ENCODE measurements at regions not wholly inside any gene's neighbourhood (a gene's known extent, or its start where the extent isn't known, plus 50 kb on each side); places are given as distances from the start of the nearest gene placed in this dataset.

DNA sequence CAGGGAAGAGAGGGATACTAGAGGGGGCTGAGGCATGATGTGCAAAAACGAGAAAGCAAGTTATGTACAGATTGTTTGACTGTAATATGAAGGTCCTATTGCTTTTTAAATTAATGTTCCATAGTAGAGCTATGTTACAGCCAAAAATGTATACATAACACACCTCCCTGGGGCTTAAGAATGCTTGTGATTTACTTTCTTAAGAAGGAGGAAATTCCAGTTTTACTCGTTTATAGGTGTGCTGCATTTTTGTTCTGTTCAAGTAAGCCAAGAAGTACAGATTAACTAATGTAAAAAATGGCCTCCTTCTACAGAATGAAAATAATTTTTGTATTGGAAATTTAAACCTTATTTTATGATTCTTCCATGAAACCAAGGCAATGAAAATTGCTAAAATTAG lies 614.4 kb upstream of the NR3C2 start:
- no peak for FAIRE-seq
- DNase-seq (ENCODE audit: low read depth in 1 of 2, low spot score in 2 of 2): no peak
- Histone ChIP-seq H3K23me2 (ENCODE audit: low read depth, low read length) (no peaks in the 10 kb centered on the region), H4K91ac (replicated peaks; ENCODE audit: insufficient read length, low read length) (no peak overlapping the region), H3K56ac (replicated peaks; ENCODE audit: insufficient read length, low read depth, low read length) (no peak overlapping the region), H4K8ac (ENCODE audit: extremely low read depth, insufficient read depth, low read length) (no peak overlapping the region), H3K4me2 (ENCODE audit: insufficient read depth in 1 of 2, low read depth in 2 of 2, low read length in 2 of 2) (no peak overlapping the region), H3K36me3 (ENCODE audit: control insufficient read depth in 2 of 4, insufficient read depth in 4 of 4, low read length in 3 of 4) (no peaks in the 10 kb centered on the region), H3K79me2 (ENCODE audit: control insufficient read depth in 1 of 2, insufficient read depth in 2 of 2, low read length in 2 of 2) (no peaks in the 10 kb centered on the region), H3K4me3 (ENCODE audit: extremely low read depth in 1 of 4, insufficient read depth in 2 of 4, low read depth in 3 of 4, low read length in 4 of 4) (no peak overlapping the region), H3K4ac (replicated peaks; ENCODE audit: insufficient read length, low read depth, low read length) (no peak overlapping the region), H4K5ac (ENCODE audit: insufficient read length, low read depth, low read length) (no peak overlapping the region), H2AK5ac (ENCODE audit: low read depth, low read length) (no peak overlapping the region), H3K4me1 (replicated peaks in 1 of 4; ENCODE audit: control insufficient read depth in 3 of 4, insufficient read depth in 4 of 4, low read length in 3 of 4) (peaks cover 0 to 4% (median 0%) of the 10 kb centered on the region in 4 experiments; a peak in 1 of 7 replicates), H2BK5ac (ENCODE audit: low read depth, low read length) (no peak overlapping the region), H2BK20ac (ENCODE audit: low read length) (no peak overlapping the region), H2AFZ (ENCODE audit: low read length) (no peak overlapping the region), H4K20me1 (replicated peaks in 1 of 2; ENCODE audit: control insufficient read depth in 1 of 2, insufficient read depth in 2 of 2, low read length in 2 of 2) (no peaks in the 10 kb centered on the region), H3K9ac (replicated peaks in 1 of 4; ENCODE audit: extremely low read depth in 1 of 4, low read depth in 3 of 4, low read length in 3 of 4) (no peak overlapping the region), H2BK120ac (replicated peaks; ENCODE audit: low read depth, low read length) (no peak overlapping the region), H3K79me1 (ENCODE audit: low read depth, low read length) (no peaks in the 10 kb centered on the region), H3K27me3 (replicated peaks in 1 of 4; ENCODE audit: control insufficient read depth in 3 of 4, extremely low read depth in 1 of 4, insufficient read depth in 3 of 4, low read length in 3 of 4) (no peaks in the 10 kb centered on the region), H3K18ac (ENCODE audit: extremely low read depth, low read length) (no peak overlapping the region), H3K14ac (ENCODE audit: insufficient read length) (no peak overlapping the region), H3K27ac (ENCODE audit: low read depth, low read length) (no peak overlapping the region), H3K9me3 (ENCODE audit: insufficient read depth in 2 of 2, low read depth in 1 of 2, low read length in 1 of 2) (no peaks in the 10 kb centered on the region), H2BK15ac (ENCODE audit: low read length) (no peak overlapping the region), H3K23ac (ENCODE audit: insufficient read length) (no peak overlapping the region), H2BK12ac (ENCODE audit: low read depth, low read length) (no peak overlapping the region)
- ChIA-PET CTCF (ENCODE audit: partially characterized antibody) (no interaction called here), POLR2A (ENCODE audit: partially characterized antibody) (no interaction called here)
- 93% methylated on average over 2 of the region's 2 CpGs; no CpG with 5 or more reads in 1 of the 2 experiments for WGBS, 2 experiments (ENCODE audit: extremely low coverage in 1 of 2, insufficient coverage in 1 of 2, insufficient read length in 1 of 2, insufficient replicate concordance in 2 of 2, low coverage in 1 of 2, low lambda C conversion rate in 2 of 2, missing lambda C conversion rate in 1 of 2)
- TF ChIP-seq CHD2 (IDR thresholded peaks at IDR 0.05; ENCODE audit: low read length): no peak
- TF ChIP-seq EGR1 (IDR thresholded peaks at IDR 0.05; ENCODE audit: borderline replicate concordance, low read depth, low read length): no peak
- TF ChIP-seq YY1 (IDR thresholded peaks at IDR 0.05; ENCODE audit: low read depth, low read length): no peak
- no peak for TF ChIP-seq GTF2F1 (IDR thresholded peaks at IDR 0.05; ENCODE audit: borderline replicate concordance, low read depth, low read length)
- no peak for TF ChIP-seq ZNF274 (IDR thresholded peaks at IDR 0.05; ENCODE audit: borderline replicate concordance, extremely low read depth, low read length)
- TF ChIP-seq SIX5 (IDR thresholded peaks at IDR 0.05; ENCODE audit: low read depth, low read length): no peak

Measured in H1 (cell line).